DOHH2 (cell line): ENCODE measurements at regions not wholly inside any gene's neighbourhood (a gene's known extent, or its start where the extent isn't known, plus 50 kb on each side); places are given as distances from the start of the nearest gene placed in this dataset.

Source experiments
- H3F3A ChIP-seq: fragments of 200-600 bp; sonication (generic), shearing (Covaris generic); 2 replicates; pipeline ENCODE4 v1.6.0; 2016; ENCODE audit warnings: antibody characterized with exemption, mild to moderate bottlenecking; ENCODE audit not compliant: control insufficient read depth, insufficient read depth
- H3K27ac ChIP-seq: fragments of 200-600 bp; sonication (generic); 2 replicates; pipeline ENCODE4 v1.5.1; 2014; ENCODE audit warnings: low read depth, mild to moderate bottlenecking, low read length, moderate library complexity
- H3K27me3 ChIP-seq: fragments of 200-600 bp; sonication (generic); 2 replicates; pipeline ENCODE4 v1.6.1; 2014; ENCODE audit warnings: mild to moderate bottlenecking, low read length, mixed read lengths; ENCODE audit not compliant: control insufficient read depth
- H3K36me3 ChIP-seq: fragments of 200-600 bp; sonication (generic); 2 replicates; pipeline ENCODE4 v1.6.1; 2014; ENCODE audit warnings: mild to moderate bottlenecking, low read length, moderate library complexity, mixed read lengths; ENCODE audit not compliant: control insufficient read depth
- H3K4me1 ChIP-seq: fragments of 200-600 bp; sonication (generic); 2 replicates; pipeline ENCODE4 v1.6.1; 2014; ENCODE audit warnings: mild to moderate bottlenecking, low read length, mixed read lengths; ENCODE audit not compliant: control insufficient read depth
- H3K4me2 ChIP-seq: fragments of 200-600 bp; sonication (generic); 2 replicates; pipeline ENCODE4 v1.6.0; 2014; ENCODE audit warnings: mild to moderate bottlenecking, low read length, moderate library complexity
- H3K4me3 ChIP-seq: fragments of 200-600 bp; sonication (generic); 2 replicates; pipeline ENCODE4 v1.5.1; 2014; ENCODE audit warnings: mild to moderate bottlenecking, low read length, mixed read lengths
- H3K79me2 ChIP-seq: fragments of 200-600 bp; sonication (generic); 2 replicates; pipeline ENCODE4 v1.6.1; 2014; ENCODE audit warnings: mild to moderate bottlenecking, low read length, mixed read lengths; ENCODE audit not compliant: control insufficient read depth
- H3K9me2 ChIP-seq: fragments of 200-600 bp; sonication (generic); replicated peaks from 2 replicates; pipeline ENCODE4 v1.6.1; 2014; ENCODE audit warnings: mild to moderate bottlenecking, low read length, mixed read lengths; ENCODE audit not compliant: control insufficient read depth
- H3K9me3 ChIP-seq: fragments of 200-600 bp; sonication (generic); 2 replicates; pipeline ENCODE4 v1.6.1; 2014; ENCODE audit warnings: antibody characterized with exemption, low read length, mixed read lengths; ENCODE audit not compliant: control insufficient read depth, insufficient read depth
- H4K20me1 ChIP-seq: fragments of 200-600 bp; sonication (generic); 2 replicates; pipeline ENCODE4 v1.6.0; 2014; ENCODE audit warnings: low read depth, mild to moderate bottlenecking, antibody characterized with exemption, low read length, moderate library complexity; ENCODE audit not compliant: control insufficient read depth, insufficient read depth
- EZH2phosphoT487 ChIP-seq: fragments of 200-600 bp; sonication (generic); IDR thresholded peaks from 2 replicates; pipeline ENCODE4 v1.6.1; 2017; ENCODE audit warnings: borderline replicate concordance, mild to moderate bottlenecking, antibody characterized with exemption, low read length, moderate library complexity, mixed read lengths
- TF ChIP-seq, protein P1 (sequence below): fragments of 200-600 bp; sonication (generic); IDR thresholded peaks from one replicate; pipeline ENCODE4 v1.5.1; 2014; ENCODE audit warnings: antibody characterized with exemption, mild to moderate bottlenecking, low read depth, low read length; ENCODE audit not compliant: poor library complexity, severe bottlenecking

GRCh38 chr4:180925805-180926204, 1317.4 kb upstream of the TENM3 start:
- Histone ChIP-seq H3K4me2 (no peak overlapping the region), H3K4me3 (no peak overlapping the region), H3K9me2 (no peaks in the 10 kb centered on the region), H3K4me1 (no peaks in the 10 kb centered on the region), H4K20me1 (no peaks in the 10 kb centered on the region), H3K9me3 (no peaks in the 10 kb centered on the region), H3K79me2 (no peaks in the 10 kb centered on the region), H3K27ac (no peak overlapping the region), H3K36me3 (no peaks in the 10 kb centered on the region), H3F3A (no peaks in the 10 kb centered on the region), H3K27me3 (no peaks in the 10 kb centered on the region)
- TF ChIP-seq, protein P1, sequence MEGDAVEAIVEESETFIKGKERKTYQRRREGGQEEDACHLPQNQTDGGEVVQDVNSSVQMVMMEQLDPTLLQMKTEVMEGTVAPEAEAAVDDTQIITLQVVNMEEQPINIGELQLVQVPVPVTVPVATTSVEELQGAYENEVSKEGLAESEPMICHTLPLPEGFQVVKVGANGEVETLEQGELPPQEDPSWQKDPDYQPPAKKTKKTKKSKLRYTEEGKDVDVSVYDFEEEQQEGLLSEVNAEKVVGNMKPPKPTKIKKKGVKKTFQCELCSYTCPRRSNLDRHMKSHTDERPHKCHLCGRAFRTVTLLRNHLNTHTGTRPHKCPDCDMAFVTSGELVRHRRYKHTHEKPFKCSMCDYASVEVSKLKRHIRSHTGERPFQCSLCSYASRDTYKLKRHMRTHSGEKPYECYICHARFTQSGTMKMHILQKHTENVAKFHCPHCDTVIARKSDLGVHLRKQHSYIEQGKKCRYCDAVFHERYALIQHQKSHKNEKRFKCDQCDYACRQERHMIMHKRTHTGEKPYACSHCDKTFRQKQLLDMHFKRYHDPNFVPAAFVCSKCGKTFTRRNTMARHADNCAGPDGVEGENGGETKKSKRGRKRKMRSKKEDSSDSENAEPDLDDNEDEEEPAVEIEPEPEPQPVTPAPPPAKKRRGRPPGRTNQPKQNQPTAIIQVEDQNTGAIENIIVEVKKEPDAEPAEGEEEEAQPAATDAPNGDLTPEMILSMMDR: no peak
- no peak for TF ChIP-seq EZH2phosphoT487

DNA sequence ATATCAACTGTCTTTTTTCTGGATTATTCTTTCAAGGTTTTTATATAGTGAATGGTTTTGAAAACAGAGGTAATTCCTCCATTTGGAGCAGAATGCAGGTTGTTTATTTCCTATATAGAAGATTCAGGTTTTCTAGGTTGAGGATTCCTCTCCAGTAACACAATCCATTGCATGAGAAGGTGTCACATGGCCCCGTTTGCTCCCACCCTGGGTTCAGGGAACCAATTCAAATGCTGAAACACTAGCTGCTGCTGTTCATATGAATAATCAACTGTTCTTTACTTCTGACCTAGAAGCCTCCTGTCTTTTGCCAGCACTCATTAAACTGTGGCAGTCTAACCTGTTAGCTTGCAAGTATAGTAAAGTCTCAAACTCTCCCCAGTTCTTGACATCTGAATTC, 1316.9 kb upstream of the TENM3 start:
- TF ChIP-seq EZH2phosphoT487: no peak
- TF ChIP-seq, protein P1: no peak
- H3K27me3 ChIP-seq: no peaks in the 10 kb centered on the region
- H3K79me2 ChIP-seq: no peaks in the 10 kb centered on the region
- H3K9me2 ChIP-seq: no peaks in the 10 kb centered on the region
- H3F3A ChIP-seq: no peaks in the 10 kb centered on the region
- H3K27ac ChIP-seq: no peak overlapping the region
- H4K20me1 ChIP-seq: no peaks in the 10 kb centered on the region
- H3K9me3 ChIP-seq: no peaks in the 10 kb centered on the region
- no peak overlapping the region for H3K4me3 ChIP-seq
- H3K4me1 ChIP-seq: no peaks in the 10 kb centered on the region
- H3K4me2 ChIP-seq: no peak overlapping the region
- H3K36me3 ChIP-seq: no peaks in the 10 kb centered on the region

GRCh38 chr4:180932370-180933001, 1310.7 kb upstream of the TENM3 start:
- H3K4me2 ChIP-seq: no peak overlapping the region
- no peaks in the 10 kb centered on the region for H4K20me1 ChIP-seq
- no peaks in the 10 kb centered on the region for H3K9me2 ChIP-seq
- no peaks in the 10 kb centered on the region for H3K27me3 ChIP-seq
- no peaks in the 10 kb centered on the region for H3K79me2 ChIP-seq
- no peak overlapping the region for H3K4me3 ChIP-seq
- TF ChIP-seq EZH2phosphoT487: no peak
- TF ChIP-seq, protein P1: no peak
- no peaks in the 10 kb centered on the region for H3F3A ChIP-seq
- no peaks in the 10 kb centered on the region for H3K4me1 ChIP-seq
- no peaks in the 10 kb centered on the region for H3K9me3 ChIP-seq
- no peaks in the 10 kb centered on the region for H3K36me3 ChIP-seq
- H3K27ac ChIP-seq: no peak overlapping the region
